Smooth muscle cell (in vitro differentiated cells): ENCODE measurements at regions not wholly inside any gene's neighbourhood (a gene's known extent, or its start where the extent isn't known, plus 50 kb on each side); places are given as distances from the start of the nearest gene placed in this dataset.

ENCODE experiments used
- DNase-seq: peaks from one replicate; lab custom pipeline; 2025; ENCODE audit not compliant: unreplicated experiment; lab: John Stamatoyannopoulos, UW
- H2AFZ ChIP-seq: fragments of 200-600 bp; sonication (generic); 2 replicates; pipeline ENCODE4 v1.6.0; 2016; ENCODE audit warnings: antibody characterized with exemption, low read depth, mild to moderate bottlenecking
- H3F3A ChIP-seq: fragments of 200-600 bp; sonication (generic); 2 replicates; pipeline ENCODE4 v1.6.0; 2017; ENCODE audit warnings: antibody characterized with exemption, low read depth
- H3K27ac ChIP-seq: fragments of 200-600 bp; sonication (generic); 2 replicates; pipeline ENCODE4 v1.5.1; 2016; ENCODE audit warnings: low read depth, mild to moderate bottlenecking
- H3K27me3 ChIP-seq: fragments of 200-600 bp; sonication (generic); 2 replicates; pipeline ENCODE4 v1.6.1; 2016; ENCODE audit warnings: low read depth, mild to moderate bottlenecking
- H3K36me3 ChIP-seq: fragments of 200-600 bp; sonication (generic); 2 replicates; pipeline ENCODE4 v1.5.1; 2016; ENCODE audit warnings: low read depth
- H3K4me1 ChIP-seq: fragments of 200-600 bp; sonication (generic); 2 replicates; pipeline ENCODE4 v1.5.1; 2016; ENCODE audit warnings: low read depth
- H3K4me2 ChIP-seq: fragments of 200-600 bp; sonication (generic); 2 replicates; pipeline ENCODE4 v1.6.0; 2016; ENCODE audit warnings: mild to moderate bottlenecking
- H3K4me3 ChIP-seq: fragments of 200-600 bp; sonication (generic); 2 replicates; pipeline ENCODE4 v1.5.1; 2016; ENCODE audit warnings: mild to moderate bottlenecking
- H3K79me2 ChIP-seq: fragments of 200-600 bp; sonication (generic); 2 replicates; pipeline ENCODE4 v1.6.0; 2016; ENCODE audit warnings: low read depth, mild to moderate bottlenecking
- H3K9ac ChIP-seq: fragments of 200-600 bp; sonication (generic); 2 replicates; pipeline ENCODE4 v1.6.0; 2016; ENCODE audit warnings: low read depth
- H3K9me3 ChIP-seq: fragments of 200-600 bp; sonication (generic); replicated peaks from 2 replicates; pipeline ENCODE4 v1.5.1; 2016; ENCODE audit warnings: low read depth
- H4K20me1 ChIP-seq: fragments of 200-600 bp; sonication (generic); 2 replicates; pipeline ENCODE4 v1.6.0; 2016; ENCODE audit warnings: low read depth
- WGBS: methylation state at CpG from one replicate; pipeline ENCODE4 v1.1.7; 2016; ENCODE audit warnings: low lambda C conversion rate; 5-methylcytosine and 5-hydroxymethylcytosine counted together
- TF ChIP-seq, protein P1 (sequence below): fragments of 200-600 bp; sonication (generic); IDR thresholded peaks from 2 replicates; pipeline ENCODE4 v1.5.1; 2017; ENCODE audit warnings: borderline replicate concordance, mild to moderate bottlenecking, antibody characterized with exemption; ENCODE audit not compliant: insufficient read depth, poor library complexity, severe bottlenecking

- Histone ChIP-seq H3K4me3 (no peak overlapping the region), H3K9me3 (no peaks in the 10 kb centered on the region), H3K9ac (no peak overlapping the region), H3K27me3 (no peaks in the 10 kb centered on the region), H3K36me3 (no peaks in the 10 kb centered on the region), H3K79me2 (no peaks in the 10 kb centered on the region), H4K20me1 (no peaks in the 10 kb centered on the region), H3K4me2 (no peak overlapping the region), H3F3A (no peaks in the 10 kb centered on the region), H2AFZ (no peak overlapping the region), H3K4me1 (no peaks in the 10 kb centered on the region), H3K27ac (no peak overlapping the region)
- WGBS = 76% methylated on average over 2 of the region's 2 CpGs
- TF ChIP-seq, protein P1, sequence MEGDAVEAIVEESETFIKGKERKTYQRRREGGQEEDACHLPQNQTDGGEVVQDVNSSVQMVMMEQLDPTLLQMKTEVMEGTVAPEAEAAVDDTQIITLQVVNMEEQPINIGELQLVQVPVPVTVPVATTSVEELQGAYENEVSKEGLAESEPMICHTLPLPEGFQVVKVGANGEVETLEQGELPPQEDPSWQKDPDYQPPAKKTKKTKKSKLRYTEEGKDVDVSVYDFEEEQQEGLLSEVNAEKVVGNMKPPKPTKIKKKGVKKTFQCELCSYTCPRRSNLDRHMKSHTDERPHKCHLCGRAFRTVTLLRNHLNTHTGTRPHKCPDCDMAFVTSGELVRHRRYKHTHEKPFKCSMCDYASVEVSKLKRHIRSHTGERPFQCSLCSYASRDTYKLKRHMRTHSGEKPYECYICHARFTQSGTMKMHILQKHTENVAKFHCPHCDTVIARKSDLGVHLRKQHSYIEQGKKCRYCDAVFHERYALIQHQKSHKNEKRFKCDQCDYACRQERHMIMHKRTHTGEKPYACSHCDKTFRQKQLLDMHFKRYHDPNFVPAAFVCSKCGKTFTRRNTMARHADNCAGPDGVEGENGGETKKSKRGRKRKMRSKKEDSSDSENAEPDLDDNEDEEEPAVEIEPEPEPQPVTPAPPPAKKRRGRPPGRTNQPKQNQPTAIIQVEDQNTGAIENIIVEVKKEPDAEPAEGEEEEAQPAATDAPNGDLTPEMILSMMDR = no peak
- no peak for DNase-seq
Measured at GRCh38 chr18:43515481-43515880, 238.2 kb upstream of the SYT4 start.

GRCh38 chr18:43524260-43524659 lies 247.0 kb upstream of the SYT4 start:
- Histone ChIP-seq H3F3A (no peaks in the 10 kb centered on the region), H3K9ac (no peak overlapping the region), H3K79me2 (no peaks in the 10 kb centered on the region), H2AFZ (no peak overlapping the region), H3K9me3 (no peaks in the 10 kb centered on the region), H3K27me3 (no peaks in the 10 kb centered on the region), H3K4me2 (no peak overlapping the region), H3K4me3 (no peak overlapping the region), H3K27ac (no peak overlapping the region), H4K20me1 (no peaks in the 10 kb centered on the region), H3K4me1 (no peaks in the 10 kb centered on the region), H3K36me3 (no peaks in the 10 kb centered on the region)
- DNase-seq = no peak
- TF ChIP-seq, protein P1 = no peak

DNA sequence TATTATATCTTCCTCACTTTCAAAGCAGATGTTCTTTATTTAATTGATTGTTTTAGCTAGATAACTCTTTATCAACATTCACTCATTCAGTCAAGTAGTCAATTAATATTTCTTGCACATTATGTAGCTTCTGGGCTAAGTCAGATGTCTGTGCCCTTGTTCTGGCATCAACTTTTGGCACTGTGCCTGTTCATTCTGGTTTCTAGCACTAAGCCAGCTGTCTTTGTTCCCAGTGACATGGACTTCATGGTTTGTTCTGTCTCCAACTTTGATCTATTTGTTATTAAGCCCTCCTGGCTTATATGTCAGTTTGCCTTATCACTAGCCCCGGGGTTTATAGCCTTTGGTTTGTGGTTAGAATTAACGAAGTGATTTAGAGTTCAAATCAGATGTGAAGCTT lies 247.9 kb upstream of the SYT4 start:
- Histone ChIP-seq H4K20me1 (no peaks in the 10 kb centered on the region), H2AFZ (no peak overlapping the region), H3F3A (no peaks in the 10 kb centered on the region), H3K4me1 (no peaks in the 10 kb centered on the region), H3K36me3 (no peaks in the 10 kb centered on the region), H3K9me3 (no peaks in the 10 kb centered on the region), H3K27ac (no peak overlapping the region), H3K79me2 (no peaks in the 10 kb centered on the region), H3K4me2 (no peak overlapping the region), H3K27me3 (no peaks in the 10 kb centered on the region), H3K4me3 (no peak overlapping the region), H3K9ac (no peak overlapping the region)
- WGBS = 23% methylated on average over 2 of the region's 2 CpGs
- TF ChIP-seq, protein P1 = no peak
- no peak for DNase-seq

- no peaks in the 10 kb centered on the region for H3K4me1 ChIP-seq
- H3K79me2 ChIP-seq = no peaks in the 10 kb centered on the region
Measured at GRCh38 chr18:43526426-43527145, 249.3 kb upstream of the SYT4 start.

More at GRCh38 chr18:43526426-43527145, 249.3 kb upstream of the SYT4 start:
- Histone ChIP-seq H3F3A (no peaks in the 10 kb centered on the region), H3K9ac (no peak overlapping the region), H3K27me3 (no peaks in the 10 kb centered on the region), H3K4me3 (no peak overlapping the region), H3K4me2 (peak overlapping the region; percentile 18), H3K9me3 (no peaks in the 10 kb centered on the region), H3K27ac (no peak overlapping the region), H4K20me1 (no peaks in the 10 kb centered on the region), H3K36me3 (no peaks in the 10 kb centered on the region), H2AFZ (no peak overlapping the region)
- TF ChIP-seq, protein P1 = no peak
- 72% methylated on average over 2 of the region's 2 CpGs for WGBS
- no peak for DNase-seq
